HEK293 (cell line): ENCODE measurements at regions not wholly inside any gene's neighbourhood (a gene's known extent, or its start where the extent isn't known, plus 50 kb on each side); places are given as distances from the start of the nearest gene placed in this dataset.

Experiments used
- TCF7L2 ChIP-seq: IDR thresholded peaks from 2 replicates; pipeline ENCODE4 v1.6.1; 2011; ENCODE audit warnings: low read depth, mild to moderate bottlenecking, inconsistent platforms, low read length, moderate library complexity, borderline replicate concordance
- YY1 ChIP-seq: fragments of 450-650 bp; formaldehyde crosslinking; IDR thresholded peaks from 2 replicates; pipeline ENCODE4 v1.5.1; 2018; ENCODE audit warnings: missing biosample characterization, missing genetic modification characterization
- ZNF2 ChIP-seq: fragments of 450-650 bp; formaldehyde crosslinking; IDR thresholded peaks from 2 replicates; pipeline ENCODE4 v1.5.1; 2016; ENCODE audit warnings: missing biosample characterization, missing genetic modification characterization
- TF ChIP-seq, protein P1 (sequence below): sonication (generic); formaldehyde crosslinking; IDR thresholded peaks from 2 replicates; pipeline ENCODE4 v1.8.1; 2022; ENCODE audit warnings: mild to moderate bottlenecking, moderate library complexity, missing genetic modification reagents
- TF ChIP-seq, protein P2 (sequence below): fragments of 450-650 bp; formaldehyde crosslinking; IDR thresholded peaks from 2 replicates; pipeline ENCODE4 v1.5.1; 2016; ENCODE audit warnings: missing biosample characterization, missing genetic modification characterization
- TF ChIP-seq, protein P3 (sequence below): fragments of 450-650 bp; formaldehyde crosslinking; IDR thresholded peaks from 2 replicates; pipeline ENCODE4 v1.5.1; 2016; ENCODE audit warnings: missing biosample characterization, missing genetic modification characterization
- TF ChIP-seq, protein P4 (sequence below): fragments of 450-650 bp; IDR thresholded peaks from 2 replicates; pipeline ENCODE4 v1.5.1; 2018; ENCODE audit warnings: missing biosample characterization, mild to moderate bottlenecking, missing genetic modification characterization
- TF ChIP-seq, protein P5 (sequence below): fragments of 450-650 bp; formaldehyde crosslinking; IDR thresholded peaks from 2 replicates; pipeline ENCODE4 v1.5.1; 2016; ENCODE audit warnings: missing biosample characterization, missing genetic modification characterization

DNA sequence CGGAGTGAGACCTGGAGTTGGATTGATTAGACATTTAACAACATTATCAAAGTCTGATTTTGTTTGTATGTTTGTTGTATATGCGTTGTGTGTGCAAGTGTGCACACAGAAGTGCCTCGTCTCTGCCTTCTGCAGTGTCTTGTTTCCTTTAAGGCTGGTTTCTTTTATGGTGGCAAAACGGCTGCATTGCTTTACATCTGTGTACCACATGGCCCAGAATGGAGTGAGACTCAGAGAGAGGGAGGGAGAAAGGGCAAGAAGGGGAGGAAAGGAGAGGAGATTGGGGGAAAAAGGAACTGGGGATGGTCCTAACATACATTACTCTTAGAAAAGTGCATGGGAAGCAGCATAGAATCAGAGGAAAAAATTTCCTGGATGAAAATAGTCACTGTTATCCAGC lies 99.7 kb upstream of the WLS start:
- TF ChIP-seq, protein P1, sequence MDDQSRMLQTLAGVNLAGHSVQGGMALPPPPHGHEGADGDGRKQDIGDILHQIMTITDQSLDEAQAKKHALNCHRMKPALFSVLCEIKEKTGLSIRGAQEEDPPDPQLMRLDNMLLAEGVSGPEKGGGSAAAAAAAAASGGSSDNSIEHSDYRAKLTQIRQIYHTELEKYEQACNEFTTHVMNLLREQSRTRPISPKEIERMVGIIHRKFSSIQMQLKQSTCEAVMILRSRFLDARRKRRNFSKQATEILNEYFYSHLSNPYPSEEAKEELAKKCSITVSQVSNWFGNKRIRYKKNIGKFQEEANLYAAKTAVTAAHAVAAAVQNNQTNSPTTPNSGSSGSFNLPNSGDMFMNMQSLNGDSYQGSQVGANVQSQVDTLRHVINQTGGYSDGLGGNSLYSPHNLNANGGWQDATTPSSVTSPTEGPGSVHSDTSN (CRISPR knock-in tag): no peak
- TF ChIP-seq, protein P2, sequence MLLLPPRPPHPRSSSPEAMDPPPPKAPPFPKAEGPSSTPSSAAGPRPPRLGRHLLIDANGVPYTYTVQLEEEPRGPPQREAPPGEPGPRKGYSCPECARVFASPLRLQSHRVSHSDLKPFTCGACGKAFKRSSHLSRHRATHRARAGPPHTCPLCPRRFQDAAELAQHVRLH (tag by site-specific recombination): no peak
- TF ChIP-seq, protein P3, sequence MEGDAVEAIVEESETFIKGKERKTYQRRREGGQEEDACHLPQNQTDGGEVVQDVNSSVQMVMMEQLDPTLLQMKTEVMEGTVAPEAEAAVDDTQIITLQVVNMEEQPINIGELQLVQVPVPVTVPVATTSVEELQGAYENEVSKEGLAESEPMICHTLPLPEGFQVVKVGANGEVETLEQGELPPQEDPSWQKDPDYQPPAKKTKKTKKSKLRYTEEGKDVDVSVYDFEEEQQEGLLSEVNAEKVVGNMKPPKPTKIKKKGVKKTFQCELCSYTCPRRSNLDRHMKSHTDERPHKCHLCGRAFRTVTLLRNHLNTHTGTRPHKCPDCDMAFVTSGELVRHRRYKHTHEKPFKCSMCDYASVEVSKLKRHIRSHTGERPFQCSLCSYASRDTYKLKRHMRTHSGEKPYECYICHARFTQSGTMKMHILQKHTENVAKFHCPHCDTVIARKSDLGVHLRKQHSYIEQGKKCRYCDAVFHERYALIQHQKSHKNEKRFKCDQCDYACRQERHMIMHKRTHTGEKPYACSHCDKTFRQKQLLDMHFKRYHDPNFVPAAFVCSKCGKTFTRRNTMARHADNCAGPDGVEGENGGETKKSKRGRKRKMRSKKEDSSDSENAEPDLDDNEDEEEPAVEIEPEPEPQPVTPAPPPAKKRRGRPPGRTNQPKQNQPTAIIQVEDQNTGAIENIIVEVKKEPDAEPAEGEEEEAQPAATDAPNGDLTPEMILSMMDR: no peak
- TF ChIP-seq, protein P4, sequence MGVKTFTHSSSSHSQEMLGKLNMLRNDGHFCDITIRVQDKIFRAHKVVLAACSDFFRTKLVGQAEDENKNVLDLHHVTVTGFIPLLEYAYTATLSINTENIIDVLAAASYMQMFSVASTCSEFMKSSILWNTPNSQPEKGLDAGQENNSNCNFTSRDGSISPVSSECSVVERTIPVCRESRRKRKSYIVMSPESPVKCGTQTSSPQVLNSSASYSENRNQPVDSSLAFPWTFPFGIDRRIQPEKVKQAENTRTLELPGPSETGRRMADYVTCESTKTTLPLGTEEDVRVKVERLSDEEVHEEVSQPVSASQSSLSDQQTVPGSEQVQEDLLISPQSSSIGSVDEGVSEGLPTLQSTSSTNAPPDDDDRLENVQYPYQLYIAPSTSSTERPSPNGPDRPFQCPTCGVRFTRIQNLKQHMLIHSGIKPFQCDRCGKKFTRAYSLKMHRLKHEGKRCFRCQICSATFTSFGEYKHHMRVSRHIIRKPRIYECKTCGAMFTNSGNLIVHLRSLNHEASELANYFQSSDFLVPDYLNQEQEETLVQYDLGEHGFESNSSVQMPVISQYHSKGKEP (tag by site-specific recombination): no peak
- no peak for TF ChIP-seq ZNF2 (tag by site-specific recombination)
- TF ChIP-seq TCF7L2: no peak
- TF ChIP-seq YY1: no peak
- TF ChIP-seq, protein P5, sequence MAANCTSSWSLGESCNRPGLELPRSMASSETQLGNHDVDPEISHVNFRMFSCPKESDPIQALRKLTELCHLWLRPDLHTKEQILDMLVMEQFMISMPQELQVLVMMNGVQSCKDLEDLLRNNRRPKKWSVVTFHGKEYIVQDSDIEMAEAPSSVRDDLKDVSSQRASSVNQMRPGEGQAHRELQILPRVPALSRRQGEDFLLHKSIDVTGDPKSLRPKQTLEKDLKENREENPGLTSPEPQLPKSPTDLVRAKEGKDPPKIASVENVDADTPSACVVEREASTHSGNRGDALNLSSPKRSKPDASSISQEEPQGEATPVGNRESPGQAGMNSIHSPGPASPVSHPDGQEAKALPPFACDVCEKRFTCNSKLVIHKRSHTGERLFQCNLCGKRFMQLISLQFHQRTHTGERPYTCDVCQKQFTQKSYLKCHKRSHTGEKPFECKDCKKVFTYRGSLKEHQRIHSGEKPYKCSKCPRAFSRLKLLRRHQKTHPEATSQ (tag by site-specific recombination): no peak
